Neural crest cell (in vitro differentiated cells): ENCODE measurements at regions not wholly inside any gene's neighbourhood (a gene's known extent, or its start where the extent isn't known, plus 50 kb on each side); places are given as distances from the start of the nearest gene placed in this dataset.

Source experiments
- DNase-seq: peaks from one replicate; pipeline ENCODE4 v3.0.0; 2021; ENCODE audit warnings: low read depth, mixed read lengths, low spot score
- H3K27ac Mint-ChIP-seq: one replicate; pipeline ENCODE4 v1.8.0; 2021; ENCODE audit warnings: mild to moderate bottlenecking, mixed read lengths; ENCODE audit not compliant: unreplicated experiment
- H3K27me3 Mint-ChIP-seq: 2 replicates; pipeline ENCODE4 v1.8.0; 2021; ENCODE audit warnings: low read depth, mild to moderate bottlenecking, mixed read lengths
- H3K36me3 Mint-ChIP-seq: 2 replicates; pipeline ENCODE4 v1.8.0; 2021; ENCODE audit warnings: low read depth, mild to moderate bottlenecking, mixed read lengths
- H3K4me1 Mint-ChIP-seq: 2 replicates; pipeline ENCODE4 v1.8.0; 2021; ENCODE audit warnings: mixed read lengths
- H3K4me3 Mint-ChIP-seq: one replicate; pipeline ENCODE4 v1.8.0; 2021; ENCODE audit warnings: mild to moderate bottlenecking, mixed read lengths
- H3K9me3 Mint-ChIP-seq: 2 replicates; pipeline ENCODE4 v1.8.0; 2021; ENCODE audit warnings: mixed read lengths
- CTCF ChIP-seq: fragments of 200-600 bp; sonication (generic); conservative IDR thresholded peaks from 2 replicates; pipeline ENCODE4 v1.5.0; 2021; ENCODE audit warnings: antibody characterized with exemption, mild to moderate bottlenecking

GRCh38 chr7:24054236-24054635 is 229.8 kb upstream of the NPY start:
- Mint-ChIP-seq H3K36me3 (no peaks in the 10 kb centered on the region), H3K4me3 (no peak overlapping the region), H3K4me1 (peaks cover 4% of the 10 kb centered on the region), H3K27ac (no peak overlapping the region), H3K27me3 (peaks cover 21% of the 10 kb centered on the region), H3K9me3 (no peaks in the 10 kb centered on the region)
- TF ChIP-seq CTCF, result no peak
- DNase-seq, result no peak

DNA sequence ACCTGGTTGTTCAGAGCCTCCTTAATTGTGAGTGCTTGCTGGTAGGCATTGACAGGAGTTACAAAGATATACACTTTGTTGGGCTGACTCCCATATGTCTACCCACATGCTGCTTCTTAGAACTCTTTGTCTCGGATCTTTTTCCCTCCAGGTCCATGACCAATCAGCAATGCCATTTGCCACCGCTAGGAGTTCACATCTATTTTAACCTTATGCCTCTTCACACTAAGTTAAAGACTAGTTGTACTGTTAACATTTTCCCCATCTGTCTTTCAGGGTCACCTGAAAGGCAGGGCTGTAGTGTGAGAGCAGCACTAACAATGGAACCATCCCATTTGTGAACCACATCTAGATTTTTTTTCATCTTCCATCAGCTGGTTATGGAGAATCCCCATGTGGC is 226.7 kb upstream of the NPY start:
- H3K27ac Mint-ChIP-seq, result no peak overlapping the region
- no peak overlapping the region for H3K4me3 Mint-ChIP-seq
- H3K36me3 Mint-ChIP-seq, result no peaks in the 10 kb centered on the region
- no peaks in the 10 kb centered on the region for H3K9me3 Mint-ChIP-seq
- H3K4me1 Mint-ChIP-seq, result peaks cover 4% of the 10 kb centered on the region
- DNase-seq, result no peak
- no peak for TF ChIP-seq CTCF
- peaks cover 21% of the 10 kb centered on the region for H3K27me3 Mint-ChIP-seq

DNA sequence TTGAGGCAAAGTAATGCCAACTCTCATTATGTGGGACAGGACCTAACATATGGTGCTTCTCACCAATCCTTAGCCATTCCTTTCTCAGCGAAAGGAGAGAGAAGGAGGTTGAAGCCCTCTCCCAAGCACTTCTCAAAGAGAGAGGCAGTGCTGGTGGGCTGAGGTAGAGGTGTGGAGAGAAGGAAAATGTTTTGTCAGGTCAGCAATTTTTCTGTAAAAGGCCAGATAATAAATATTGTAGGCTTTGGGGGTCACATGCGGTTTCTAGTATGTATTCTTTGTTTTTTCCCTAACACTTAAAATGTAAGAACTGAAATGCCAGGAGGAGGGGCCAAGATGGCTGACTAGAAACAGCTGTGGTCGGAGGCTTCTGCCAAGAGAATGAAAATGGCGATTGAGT is 225.0 kb upstream of the NPY start:
- Mint-ChIP-seq H3K4me1 (peaks cover 3% of the 10 kb centered on the region), H3K4me3 (no peak overlapping the region), H3K27ac (no peak overlapping the region), H3K9me3 (no peaks in the 10 kb centered on the region), H3K36me3 (no peaks in the 10 kb centered on the region), H3K27me3 (peaks cover 10% of the 10 kb centered on the region)
- TF ChIP-seq CTCF, result no peak
- no peak for DNase-seq

- Mint-ChIP-seq H3K4me3 (no peak overlapping the region), H3K27me3 (peaks cover 6% of the 10 kb centered on the region), H3K36me3 (no peaks in the 10 kb centered on the region), H3K27ac (no peak overlapping the region), H3K4me1 (no peaks in the 10 kb centered on the region), H3K9me3 (no peaks in the 10 kb centered on the region)
- no peak for TF ChIP-seq CTCF
- no peak for DNase-seq
Measured at GRCh38 chr7:24059775-24060174, 224.2 kb upstream of the NPY start.

DNA sequence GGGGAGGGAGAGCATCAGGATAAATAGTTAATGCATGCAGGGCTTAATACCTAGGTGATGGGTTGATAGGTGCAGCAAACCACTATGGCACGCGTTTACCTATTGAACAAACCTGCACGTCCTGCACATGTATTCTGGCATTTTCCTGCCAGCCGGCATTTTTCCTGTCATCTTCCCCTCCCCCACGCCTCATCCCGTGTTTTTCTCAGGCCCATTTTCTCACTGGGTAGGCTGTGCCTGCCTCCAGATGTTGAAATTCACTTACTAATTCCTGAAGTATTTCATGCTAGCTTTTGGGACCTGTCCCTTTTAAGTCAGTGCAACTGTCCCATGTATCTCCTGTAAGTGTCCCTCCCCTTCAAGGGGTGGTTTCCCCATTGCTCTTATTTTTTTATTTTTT is 220.3 kb upstream of the NPY start:
- DNase-seq, result no peak
- no peak for TF ChIP-seq CTCF
- no peaks in the 10 kb centered on the region for H3K9me3 Mint-ChIP-seq
- H3K27me3 Mint-ChIP-seq, result no peaks in the 10 kb centered on the region
- H3K4me3 Mint-ChIP-seq, result no peak overlapping the region
- no peak overlapping the region for H3K27ac Mint-ChIP-seq
- H3K36me3 Mint-ChIP-seq, result no peaks in the 10 kb centered on the region
- H3K4me1 Mint-ChIP-seq, result no peaks in the 10 kb centered on the region

- Mint-ChIP-seq H3K4me1 (no peaks in the 10 kb centered on the region), H3K36me3 (no peaks in the 10 kb centered on the region), H3K4me3 (no peak overlapping the region), H3K27ac (no peak overlapping the region), H3K9me3 (no peaks in the 10 kb centered on the region), H3K27me3 (no peaks in the 10 kb centered on the region)
- TF ChIP-seq CTCF, result no peak
- no peak for DNase-seq
Measured at GRCh38 chr7:24069751-24070150, 214.2 kb upstream of the NPY start.
